H9 (cell line): ENCODE measurements at regions not wholly inside any gene's neighbourhood (a gene's known extent, or its start where the extent isn't known, plus 50 kb on each side); places are given as distances from the start of the nearest gene placed in this dataset.

Source experiments
- DNase-seq: peaks from one replicate; pipeline ENCODE4 v3.0.0-alpha.2; 2017
- H2AFZ ChIP-seq: one replicate; pipeline ENCODE4 v1.6.1; 2013; ENCODE audit warnings: mild to moderate bottlenecking, low read length, control low read depth, moderate library complexity
- H2AK5ac ChIP-seq: 2 replicates; pipeline ENCODE4 v1.6.1; 2013; ENCODE audit warnings: low read length, control low read depth, mixed read lengths; ENCODE audit not compliant: insufficient read length
- H2BK120ac ChIP-seq: one replicate; pipeline ENCODE4 v1.6.1; 2013; ENCODE audit warnings: low read depth, mild to moderate bottlenecking, low read length, control low read depth, inconsistent platforms; ENCODE audit not compliant: poor library complexity, severe bottlenecking
- H2BK12ac ChIP-seq: 2 replicates; pipeline ENCODE4 v1.6.1; 2013; ENCODE audit warnings: low read length, control low read depth, mixed read lengths, low read depth; ENCODE audit not compliant: insufficient read length
- H2BK15ac ChIP-seq: 2 replicates; pipeline ENCODE4 v1.6.1; 2013; ENCODE audit warnings: low read depth, low read length, control low read depth
- H2BK20ac ChIP-seq: one replicate; pipeline ENCODE4 v1.6.1; 2013; ENCODE audit warnings: low read depth, mild to moderate bottlenecking, low read length, control low read depth, inconsistent platforms; ENCODE audit not compliant: poor library complexity, severe bottlenecking
- H2BK5ac ChIP-seq: 2 replicates; pipeline ENCODE4 v1.6.1; 2013; ENCODE audit warnings: low read length, control low read depth, mixed read lengths; ENCODE audit not compliant: insufficient read length
- H3K14ac ChIP-seq: 2 replicates; pipeline ENCODE4 v1.6.1; 2013; ENCODE audit warnings: low read length, control low read depth; ENCODE audit not compliant: insufficient read depth
- H3K18ac ChIP-seq: 2 replicates; pipeline ENCODE4 v1.6.1; 2013; ENCODE audit warnings: low read depth, mild to moderate bottlenecking, mixed read lengths, low read length, control low read depth; ENCODE audit not compliant: insufficient read length
- H3K23ac ChIP-seq: 2 replicates; pipeline ENCODE4 v1.6.1; 2013; ENCODE audit warnings: low read length, control low read depth, mixed read lengths, low read depth; ENCODE audit not compliant: insufficient read length
- H3K23me2 ChIP-seq: 2 replicates; pipeline ENCODE4 v1.6.1; 2013; ENCODE audit warnings: low read depth, mild to moderate bottlenecking, mixed read lengths, low read length, control low read depth; ENCODE audit not compliant: insufficient read length, poor library complexity, severe bottlenecking
- H3K27ac ChIP-seq: 2 replicates; pipeline ENCODE4 v1.5.1; 2013; ENCODE audit warnings: low read length, control low read depth, mixed read lengths, low read depth; ENCODE audit not compliant: insufficient read length
- H3K27me3 ChIP-seq: 2 replicates; pipeline ENCODE4 v1.6.1; 2013; ENCODE audit warnings: low read length, control low read depth, inconsistent platforms; ENCODE audit not compliant: insufficient read depth
- H3K4ac ChIP-seq: 2 replicates; pipeline ENCODE4 v1.6.1; 2013; ENCODE audit warnings: low read depth, mild to moderate bottlenecking, control low read depth, inconsistent platforms, low read length, moderate library complexity
- H3K4me1 ChIP-seq: 2 replicates; pipeline ENCODE4 v1.6.1; 2013; ENCODE audit warnings: low read length, control low read depth, inconsistent platforms; ENCODE audit not compliant: insufficient read depth
- H3K4me2 ChIP-seq: 2 replicates; pipeline ENCODE4 v1.6.1; 2013; ENCODE audit warnings: low read length, control low read depth, mixed read lengths; ENCODE audit not compliant: insufficient read length, insufficient read depth
- H3K56ac ChIP-seq: 2 replicates; pipeline ENCODE4 v1.6.1; 2013; ENCODE audit warnings: low read depth, mild to moderate bottlenecking, mixed read lengths, low read length, control low read depth; ENCODE audit not compliant: insufficient read length
- H3K79me1 ChIP-seq: 2 replicates; pipeline ENCODE4 v1.6.1; 2013; ENCODE audit warnings: low read depth, mild to moderate bottlenecking, moderate library complexity, low read length, control low read depth, inconsistent platforms; ENCODE audit not compliant: insufficient read depth, poor library complexity, severe bottlenecking
- H3K79me2 ChIP-seq: 2 replicates; pipeline ENCODE4 v1.6.1; 2013; ENCODE audit warnings: low read length, control low read depth, inconsistent platforms; ENCODE audit not compliant: insufficient read depth
- H3K9ac ChIP-seq: 2 replicates; pipeline ENCODE4 v1.6.1; 2013; ENCODE audit warnings: low read length, control low read depth, mixed read lengths; ENCODE audit not compliant: insufficient read length; ENCODE audit errors: extremely low read depth
- H3K9me3 ChIP-seq: one replicate; pipeline ENCODE4 v1.6.1; 2013; ENCODE audit warnings: low read depth, low read length, inconsistent platforms; ENCODE audit not compliant: control insufficient read depth
- H3T11ph ChIP-seq: one replicate; pipeline ENCODE4 v1.6.1; 2013; ENCODE audit warnings: mild to moderate bottlenecking, low read length, control low read depth, inconsistent platforms
- H4K20me1 ChIP-seq: one replicate; pipeline ENCODE4 v1.6.1; 2013; ENCODE audit not compliant: control insufficient read depth, insufficient read length, insufficient read depth
- H4K5ac ChIP-seq: 2 replicates; pipeline ENCODE4 v1.6.1; 2013; ENCODE audit warnings: low read depth, mild to moderate bottlenecking, mixed read lengths, low read length, control low read depth; ENCODE audit not compliant: insufficient read length
- H4K8ac ChIP-seq: replicated peaks from 2 replicates; pipeline ENCODE4 v1.6.1; 2013; ENCODE audit warnings: low read length, control low read depth, mixed read lengths, low read depth; ENCODE audit not compliant: insufficient read length
- H4K91ac ChIP-seq: 2 replicates; pipeline ENCODE4 v1.6.1; 2013; ENCODE audit warnings: low read depth, mild to moderate bottlenecking, moderate library complexity, mixed read lengths, low read length, control low read depth; ENCODE audit not compliant: insufficient read length
- H3K27ac Mint-ChIP-seq, 3 experiments: 2 replicates in 2 of 3; 3 replicates in 1 of 3; pipeline ENCODE4 v1.8.0; 2020 to 2021; ENCODE audit warnings: mixed read lengths in 3 of 3, mild to moderate bottlenecking in 1 of 3, moderate library complexity in 1 of 3
- H3K27me3 Mint-ChIP-seq: 2 replicates; pipeline ENCODE4 v1.8.0; 2021; ENCODE audit warnings: low read depth, mild to moderate bottlenecking, moderate library complexity, mixed read lengths
- H3K36me3 Mint-ChIP-seq, 3 experiments: 2 replicates in 2 of 3; 3 replicates in 1 of 3; pipeline ENCODE4 v1.8.0; 2020 to 2021; ENCODE audit warnings: low read depth in 3 of 3, mixed read lengths in 3 of 3; ENCODE audit not compliant: insufficient read depth in 1 of 3
- H3K4me1 Mint-ChIP-seq, 2 experiments: 2 replicates each; pipeline ENCODE4 v1.8.0; 2020; ENCODE audit warnings: mixed read lengths in 2 of 2
- H3K4me3 Mint-ChIP-seq, 2 experiments: 2 replicates in 1 of 2; 3 replicates in 1 of 2; pipeline ENCODE4 v1.8.0; 2020 to 2021; ENCODE audit warnings: mild to moderate bottlenecking in 2 of 2, mixed read lengths in 2 of 2, moderate library complexity in 1 of 2
- H3K9me3 Mint-ChIP-seq, 2 experiments: 2 replicates in 1 of 2; 3 replicates in 1 of 2; pipeline ENCODE4 v1.8.0; 2020; ENCODE audit warnings: mild to moderate bottlenecking in 2 of 2, mixed read lengths in 2 of 2, moderate library complexity in 1 of 2
- WGBS: extraction: QIAGEN DNeasy Blood & Tissue Kit; methylation state at CpG from one replicate; pipeline ENCODE4 v1.1.7; 2013; ENCODE audit warnings: missing lambda C conversion rate, low lambda C conversion rate, mixed read lengths; ENCODE audit not compliant: insufficient read length; ENCODE audit errors: extremely low coverage; 5-methylcytosine and 5-hydroxymethylcytosine counted together
- TF ChIP-seq, protein P1 (sequence below): fragments of 200-600 bp; sonication (generic); conservative IDR thresholded peaks from 3 replicates; pipeline ENCODE4 v1.8.0; 2021; ENCODE audit warnings: antibody characterized with exemption, mild to moderate bottlenecking

DNA sequence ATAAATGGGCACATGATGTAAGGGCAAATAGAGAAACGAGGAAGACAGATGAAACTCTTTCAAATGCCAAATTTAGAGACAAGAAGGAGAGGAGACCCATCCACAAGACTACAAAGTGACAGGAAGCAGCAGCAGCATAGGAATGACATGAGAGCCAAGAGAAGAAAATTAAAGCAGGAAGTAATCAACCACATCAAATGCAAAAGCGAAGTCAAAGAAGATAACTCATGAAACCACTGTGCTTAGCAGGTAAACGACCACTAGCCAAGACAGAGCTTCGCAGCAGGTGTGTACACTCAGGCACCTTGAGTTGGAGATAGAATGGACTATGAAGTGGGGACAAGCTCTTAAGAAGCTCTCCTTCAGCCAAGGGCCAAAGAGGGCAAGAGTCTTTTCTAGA is 64.1 kb downstream of the KLF12 start:
- Histone ChIP-seq H3K23me2 (no peaks in the 10 kb centered on the region), H3K27me3 (no peaks in the 10 kb centered on the region)
- TF ChIP-seq, protein P1, sequence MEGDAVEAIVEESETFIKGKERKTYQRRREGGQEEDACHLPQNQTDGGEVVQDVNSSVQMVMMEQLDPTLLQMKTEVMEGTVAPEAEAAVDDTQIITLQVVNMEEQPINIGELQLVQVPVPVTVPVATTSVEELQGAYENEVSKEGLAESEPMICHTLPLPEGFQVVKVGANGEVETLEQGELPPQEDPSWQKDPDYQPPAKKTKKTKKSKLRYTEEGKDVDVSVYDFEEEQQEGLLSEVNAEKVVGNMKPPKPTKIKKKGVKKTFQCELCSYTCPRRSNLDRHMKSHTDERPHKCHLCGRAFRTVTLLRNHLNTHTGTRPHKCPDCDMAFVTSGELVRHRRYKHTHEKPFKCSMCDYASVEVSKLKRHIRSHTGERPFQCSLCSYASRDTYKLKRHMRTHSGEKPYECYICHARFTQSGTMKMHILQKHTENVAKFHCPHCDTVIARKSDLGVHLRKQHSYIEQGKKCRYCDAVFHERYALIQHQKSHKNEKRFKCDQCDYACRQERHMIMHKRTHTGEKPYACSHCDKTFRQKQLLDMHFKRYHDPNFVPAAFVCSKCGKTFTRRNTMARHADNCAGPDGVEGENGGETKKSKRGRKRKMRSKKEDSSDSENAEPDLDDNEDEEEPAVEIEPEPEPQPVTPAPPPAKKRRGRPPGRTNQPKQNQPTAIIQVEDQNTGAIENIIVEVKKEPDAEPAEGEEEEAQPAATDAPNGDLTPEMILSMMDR = no peak

More for the DNA sequence above, 64.1 kb downstream of the KLF12 start:
- H3K27me3 Mint-ChIP-seq = no peaks in the 10 kb centered on the region
- H3K18ac ChIP-seq = no peak overlapping the region
- H3K9ac ChIP-seq = no peak overlapping the region
- no CpG with 5 or more reads among the region's 4 CpGs for WGBS
- H3K56ac ChIP-seq = no peak overlapping the region
- no peak overlapping the region for H3K27ac Mint-ChIP-seq
- H3K36me3 Mint-ChIP-seq = peaks cover 0 to 2% (median 0%) of the 10 kb centered on the region in 3 experiments; a peak in 2 of 7 replicates
- no peak overlapping the region for H2AFZ ChIP-seq
- no peak overlapping the region for H2AK5ac ChIP-seq
- H3K4me3 Mint-ChIP-seq = no peak overlapping the region
- H3K23ac ChIP-seq = no peak overlapping the region
- no peak overlapping the region for H3K27ac ChIP-seq
- H2BK120ac ChIP-seq = no peak overlapping the region
- H2BK5ac ChIP-seq = no peak overlapping the region
- peaks cover 6 to 9% of the 10 kb centered on the region in 2 experiments for H3K4me1 Mint-ChIP-seq
- no peak overlapping the region for H3K14ac ChIP-seq
- no peak overlapping the region for H3T11ph ChIP-seq
- no peak overlapping the region for H4K91ac ChIP-seq
- H2BK20ac ChIP-seq = no peak overlapping the region
- H3K4me1 ChIP-seq = no peaks in the 10 kb centered on the region
- no peak overlapping the region for H4K5ac ChIP-seq
- no peak overlapping the region for H3K4ac ChIP-seq
- no peak overlapping the region for H2BK12ac ChIP-seq
- DNase-seq = no peak
- no peak overlapping the region for H4K8ac ChIP-seq
- no peak overlapping the region for H3K4me2 ChIP-seq
- H3K79me2 ChIP-seq = no peaks in the 10 kb centered on the region
- H3K9me3 Mint-ChIP-seq = no peaks in the 10 kb centered on the region
- H3K9me3 ChIP-seq = no peaks in the 10 kb centered on the region
- H3K79me1 ChIP-seq = no peaks in the 10 kb centered on the region
- no peaks in the 10 kb centered on the region for H4K20me1 ChIP-seq
- H2BK15ac ChIP-seq = no peak overlapping the region
